GM21786 (cell line): ENCODE measurements at regions not wholly inside any gene's neighbourhood (a gene's known extent, or its start where the extent isn't known, plus 50 kb on each side); places are given as distances from the start of the nearest gene placed in this dataset.

Experiments used
- ATAC-seq: cut with Tn5 transposase; IDR thresholded peaks from one replicate; pipeline ENCODE4 v1.9.1; 2021; ENCODE audit not compliant: unreplicated experiment

- no peak for ATAC-seq
Measured at GRCh38 chr5:4896328-4896727, 243.8 kb upstream of the ADAMTS16 start.

DNA sequence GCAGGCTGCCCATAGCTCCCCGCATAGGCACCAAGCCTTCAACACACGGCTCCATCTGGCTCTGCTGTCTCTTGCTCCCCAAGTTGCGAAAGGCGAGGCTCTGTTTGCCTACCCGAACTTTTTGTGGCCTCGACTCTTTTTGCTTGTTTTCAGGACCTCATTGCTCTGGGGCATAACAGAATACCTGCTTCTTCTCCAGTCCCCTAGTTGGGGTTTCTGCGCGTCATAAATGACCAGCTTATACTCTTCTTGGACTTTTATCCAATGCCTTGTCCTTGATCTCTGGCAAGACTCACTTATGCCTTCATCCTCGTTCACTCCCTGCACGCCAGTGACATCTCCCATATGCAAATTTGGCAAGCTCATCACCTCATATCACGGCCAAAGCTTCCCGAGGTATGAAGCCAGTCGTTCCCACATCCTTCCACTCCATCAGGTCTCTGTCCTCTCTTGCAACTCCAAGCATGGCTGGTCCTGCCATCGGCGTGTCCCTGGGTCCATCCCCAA, 238.8 kb upstream of the ADAMTS16 start:
- ATAC-seq, result no peak

DNA sequence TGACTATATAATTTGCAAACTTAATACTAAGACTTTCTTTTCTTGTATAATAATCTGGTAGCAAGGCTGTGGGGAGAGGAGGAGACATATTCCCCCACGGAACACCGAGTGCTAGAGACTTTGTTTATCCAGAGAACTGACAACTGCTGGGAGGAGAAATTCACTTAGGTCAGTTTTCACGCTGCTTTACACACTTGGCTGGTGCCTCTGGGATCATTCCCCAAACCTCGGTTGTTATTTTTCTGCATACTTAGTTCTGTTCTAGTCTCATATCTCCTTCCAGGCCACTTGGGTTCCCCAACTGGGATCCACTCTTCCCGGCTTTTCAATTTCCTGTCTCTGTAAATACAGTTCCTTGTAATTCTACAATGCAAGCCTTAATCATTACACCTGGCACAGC, 238.2 kb upstream of the ADAMTS16 start:
- ATAC-seq, result no peak

- ATAC-seq, result no peak
Measured at GRCh38 chr5:4905674-4906520, 234.2 kb upstream of the ADAMTS16 start.

GRCh38 chr5:4906786-4907185, 233.3 kb upstream of the ADAMTS16 start:
- no peak for ATAC-seq

GRCh38 chr5:4907571-4907970, 232.6 kb upstream of the ADAMTS16 start:
- ATAC-seq, result no peak

- ATAC-seq, result no peak
Measured at GRCh38 chr5:4909086-4909485, 231.0 kb upstream of the ADAMTS16 start.

GRCh38 chr5:4911646-4912403, 228.3 kb upstream of the ADAMTS16 start:
- ATAC-seq, result no peak

GRCh38 chr5:4921929-4922328, 218.2 kb upstream of the ADAMTS16 start:
- no peak for ATAC-seq

GRCh38 chr5:4924577-4924976, 215.6 kb upstream of the ADAMTS16 start:
- ATAC-seq, result no peak

DNA sequence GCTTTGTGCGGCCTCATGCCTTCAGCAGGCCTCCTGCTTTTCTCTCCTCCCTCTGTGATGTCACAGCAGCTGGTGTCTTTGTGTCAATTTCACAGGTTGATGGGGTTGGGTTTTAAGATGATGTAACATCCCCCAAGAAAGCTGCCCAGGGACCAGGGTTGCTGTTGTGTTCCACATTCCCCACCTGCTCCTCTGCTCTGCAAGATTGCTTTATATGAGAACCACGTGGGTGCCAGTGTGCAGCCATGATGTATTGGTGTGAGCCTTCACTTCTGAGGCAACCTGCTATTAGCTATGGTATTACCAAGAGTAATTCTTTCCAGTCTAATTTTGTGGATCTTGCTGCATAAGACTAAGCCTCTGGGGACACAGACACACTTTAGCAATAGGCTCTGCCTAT, 213.0 kb upstream of the ADAMTS16 start:
- no peak for ATAC-seq

GRCh38 chr5:4928409-4928808, 211.7 kb upstream of the ADAMTS16 start:
- no peak for ATAC-seq

DNA sequence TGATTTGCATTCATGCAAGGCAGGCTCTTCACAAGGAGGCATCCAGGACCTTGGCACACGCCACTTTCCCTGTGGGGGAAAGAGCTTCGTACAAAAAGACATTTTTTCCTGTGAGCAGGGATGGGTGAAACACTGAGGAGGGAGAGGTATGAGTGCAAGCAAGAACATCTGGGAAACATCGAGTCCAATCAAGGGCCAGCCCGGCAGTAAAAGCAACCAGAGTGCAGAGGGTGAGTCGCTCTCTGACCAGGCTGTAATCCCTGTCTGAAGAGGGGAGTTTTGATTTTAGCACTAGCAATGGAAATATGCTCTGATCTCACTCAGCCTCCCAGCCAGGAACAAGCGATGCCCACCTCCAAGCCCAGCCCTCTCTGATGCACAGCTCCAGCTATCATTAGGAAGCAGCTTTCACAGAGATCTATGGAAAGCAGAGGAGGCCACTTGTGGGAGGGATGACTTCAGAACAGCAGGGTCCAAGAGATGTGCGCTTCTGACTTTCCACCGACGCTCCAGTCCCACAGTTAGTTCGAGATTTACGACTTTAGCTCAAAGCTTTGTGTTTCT, 211.0 kb upstream of the ADAMTS16 start:
- no peak for ATAC-seq

- ATAC-seq, result no peak
Measured at GRCh38 chr5:4939042-4939781, 200.9 kb upstream of the ADAMTS16 start.

GRCh38 chr5:4941161-4941560, 199.0 kb upstream of the ADAMTS16 start:
- no peak for ATAC-seq

GRCh38 chr5:4941957-4942830, 197.9 kb upstream of the ADAMTS16 start:
- ATAC-seq, result no peak

DNA sequence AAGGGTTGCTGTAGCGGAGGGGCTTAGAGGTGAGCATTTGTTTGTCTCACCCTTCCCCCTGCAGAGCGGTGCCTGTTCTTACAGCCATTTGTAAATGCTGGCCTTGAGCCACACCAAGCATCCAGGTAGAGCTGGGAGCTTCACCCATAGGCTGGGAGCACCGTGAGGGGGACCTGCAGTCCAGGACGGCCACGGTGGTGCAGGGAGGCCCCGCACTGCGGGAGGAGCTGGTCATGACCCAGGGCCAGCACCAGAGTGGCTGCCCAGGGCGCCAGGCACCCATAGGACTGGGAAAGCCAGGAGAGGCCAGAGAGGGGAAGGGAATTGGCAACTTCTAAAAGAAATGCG, 197.3 kb upstream of the ADAMTS16 start:
- ATAC-seq, result no peak

GRCh38 chr5:4945296-4945695, 194.8 kb upstream of the ADAMTS16 start:
- ATAC-seq, result no peak

DNA sequence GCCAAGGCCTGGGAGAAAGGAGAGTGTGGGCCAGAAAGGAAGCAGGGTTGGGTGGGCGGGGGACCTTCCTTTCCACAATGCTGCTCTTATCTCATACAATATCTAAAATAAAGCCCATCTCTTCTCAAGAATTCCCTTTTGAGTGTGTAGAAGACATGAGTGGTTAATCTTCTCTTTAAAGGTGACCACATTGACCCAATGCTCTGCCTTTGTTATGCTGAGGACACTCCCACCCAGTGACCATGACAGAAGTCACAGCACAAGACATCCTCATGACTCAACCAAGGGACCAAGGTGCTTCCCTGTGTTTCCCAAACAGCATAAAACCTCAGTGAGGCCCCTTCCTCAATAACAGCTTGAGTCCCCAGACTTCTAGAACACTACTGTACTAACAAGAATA, 193.0 kb upstream of the ADAMTS16 start:
- no peak for ATAC-seq

- no peak for ATAC-seq
Measured at GRCh38 chr5:4947893-4948536, 192.1 kb upstream of the ADAMTS16 start.
